ENCODE measurements at regions not wholly inside any gene's neighbourhood (a gene's known extent, or its start where the extent isn't known, plus 50 kb on each side); places are given as distances from the start of the nearest gene placed in this dataset.

GRCh38 chr7:106987777-106988176 is 56.7 kb upstream of the PRKAR2B start:
- no peak for TF ChIP-seq JUND (IDR thresholded peaks at IDR 0.05; ENCODE audit: low read depth)
- in situ Hi-C loops (cut with HindIII; ENCODE audit: low pct_unique_long_range_greater_than_20kb, low sequenced_read_pairs), result no loop called here

GRCh38 chr7:106992511-106992910 is 52.0 kb upstream of the PRKAR2B start:
- in situ Hi-C loops (cut with HindIII; ENCODE audit: low pct_unique_long_range_greater_than_20kb, low sequenced_read_pairs), result no loop called here
- no peak for DNase-seq (ENCODE audit: low read depth in 1 of 2, low spot score in 1 of 2)
- TF ChIP-seq JUND (IDR thresholded peaks at IDR 0.05; ENCODE audit: low read depth), result no peak

More at GRCh38 chr7:106987777-106988176, 56.7 kb upstream of the PRKAR2B start:
- DNase-seq (ENCODE audit: low read depth in 1 of 2, low spot score in 1 of 2), result no peak
